ENCODE measurements at regions not wholly inside any gene's neighbourhood (a gene's known extent, or its start where the extent isn't known, plus 50 kb on each side); places are given as distances from the start of the nearest gene placed in this dataset.

DNA sequence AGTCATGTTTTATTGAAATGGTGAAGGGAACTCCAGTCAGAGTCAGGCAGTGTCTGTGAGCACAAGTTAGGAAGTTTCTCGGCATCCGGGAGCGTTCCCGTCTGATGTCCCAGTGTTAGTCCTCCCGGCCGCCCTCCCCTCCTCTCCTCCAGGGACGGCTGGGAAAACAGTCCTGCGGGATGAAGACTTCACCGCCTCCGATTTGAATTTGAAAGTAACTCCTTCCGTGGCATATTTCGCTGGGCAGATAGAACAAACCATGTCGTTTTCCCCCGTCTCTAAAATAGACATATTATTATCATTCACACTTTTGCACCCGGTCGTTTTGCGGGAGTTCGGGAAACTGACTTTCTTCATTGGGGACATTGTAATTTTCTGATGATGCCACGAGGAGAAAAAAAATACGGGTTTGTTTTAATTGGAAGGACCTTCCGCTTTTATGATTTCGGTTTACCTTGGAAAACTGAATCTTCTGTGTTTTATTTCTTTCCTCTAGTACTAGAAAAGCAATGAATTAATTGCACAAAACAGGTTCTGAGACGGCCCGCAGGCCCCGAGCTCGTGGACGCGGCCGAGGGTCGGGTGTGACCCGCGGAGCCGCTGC lies 76.6 kb downstream of the ZIC5 start:
- TF ChIP-seq, protein P1, sequence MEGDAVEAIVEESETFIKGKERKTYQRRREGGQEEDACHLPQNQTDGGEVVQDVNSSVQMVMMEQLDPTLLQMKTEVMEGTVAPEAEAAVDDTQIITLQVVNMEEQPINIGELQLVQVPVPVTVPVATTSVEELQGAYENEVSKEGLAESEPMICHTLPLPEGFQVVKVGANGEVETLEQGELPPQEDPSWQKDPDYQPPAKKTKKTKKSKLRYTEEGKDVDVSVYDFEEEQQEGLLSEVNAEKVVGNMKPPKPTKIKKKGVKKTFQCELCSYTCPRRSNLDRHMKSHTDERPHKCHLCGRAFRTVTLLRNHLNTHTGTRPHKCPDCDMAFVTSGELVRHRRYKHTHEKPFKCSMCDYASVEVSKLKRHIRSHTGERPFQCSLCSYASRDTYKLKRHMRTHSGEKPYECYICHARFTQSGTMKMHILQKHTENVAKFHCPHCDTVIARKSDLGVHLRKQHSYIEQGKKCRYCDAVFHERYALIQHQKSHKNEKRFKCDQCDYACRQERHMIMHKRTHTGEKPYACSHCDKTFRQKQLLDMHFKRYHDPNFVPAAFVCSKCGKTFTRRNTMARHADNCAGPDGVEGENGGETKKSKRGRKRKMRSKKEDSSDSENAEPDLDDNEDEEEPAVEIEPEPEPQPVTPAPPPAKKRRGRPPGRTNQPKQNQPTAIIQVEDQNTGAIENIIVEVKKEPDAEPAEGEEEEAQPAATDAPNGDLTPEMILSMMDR (IDR thresholded peaks at IDR 0.05; ENCODE audit: low read depth, low read length, poor library complexity, severe bottlenecking), result no peak
- TF ChIP-seq EZH2phosphoT487 (IDR thresholded peaks at IDR 0.05; ENCODE audit: borderline replicate concordance, low read length), result no peak
